GM19328 (cell line): ENCODE measurements at regions not wholly inside any gene's neighbourhood (a gene's known extent, or its start where the extent isn't known, plus 50 kb on each side); places are given as distances from the start of the nearest gene placed in this dataset.
"Not testable (repeated sequence)": the region's sequence is repeated elsewhere in the genome, so short reads cannot be mapped to it uniquely, and the experiment has no call there.

Experiments
- ATAC-seq: cut with Tn5 transposase; IDR thresholded peaks from one replicate; pipeline ENCODE4 v1.9.1; 2021; ENCODE audit warnings: mild to moderate bottlenecking, moderate library complexity; ENCODE audit not compliant: unreplicated experiment

- no peak for ATAC-seq
These were observed 354.6 kb upstream of the AGA start for GRCh38 chr4:177796841-177797240.

GRCh38 chr4:177798161-177798560, 355.9 kb upstream of the AGA start:
- ATAC-seq: no peak

GRCh38 chr4:177802162-177802561, 359.9 kb upstream of the AGA start:
- ATAC-seq: no peak

- ATAC-seq: no peak
These were observed 360.4 kb upstream of the AGA start for GRCh38 chr4:177802661-177803060.

GRCh38 chr4:177803151-177803550, 360.9 kb upstream of the AGA start:
- ATAC-seq: no peak

- ATAC-seq: no peak
These were observed 367.6 kb upstream of the AGA start for GRCh38 chr4:177809791-177810190.

GRCh38 chr4:177810220-177810619, 368.0 kb upstream of the AGA start:
- ATAC-seq: no peak

- not testable (repeated sequence) for ATAC-seq
These were observed 376.2 kb upstream of the AGA start for GRCh38 chr4:177818392-177818791.

GRCh38 chr4:177826973-177827372, 384.7 kb upstream of the AGA start:
- no peak for ATAC-seq

- no peak for ATAC-seq
These were observed 399.0 kb upstream of the AGA start for GRCh38 chr4:177841258-177841657.

- ATAC-seq: no peak
These were observed 411.0 kb upstream of the AGA start for GRCh38 chr4:177853229-177853628.

GRCh38 chr4:177855507-177856197, 413.4 kb upstream of the AGA start:
- ATAC-seq: no peak

- ATAC-seq: no peak
These were observed 417.9 kb upstream of the AGA start for GRCh38 chr4:177860171-177860570.

GRCh38 chr4:177861551-177862094, 419.4 kb upstream of the AGA start:
- ATAC-seq: no peak

- ATAC-seq: no peak
These were observed 420.4 kb upstream of the AGA start for GRCh38 chr4:177862541-177863176.

GRCh38 chr4:177879851-177880250, 437.6 kb upstream of the AGA start:
- no peak for ATAC-seq

- no peak for ATAC-seq
These were observed 452.9 kb upstream of the AGA start for GRCh38 chr4:177895136-177895535.

- no peak for ATAC-seq
These were observed 459.5 kb upstream of the AGA start for GRCh38 chr4:177901786-177902185.

GRCh38 chr4:177902386-177902785, 460.1 kb upstream of the AGA start:
- no peak for ATAC-seq

- no peak for ATAC-seq
These were observed 465.6 kb upstream of the AGA start for GRCh38 chr4:177907736-177908424.

GRCh38 chr4:177921715-177922114, 479.5 kb upstream of the AGA start:
- ATAC-seq: no peak

- no peak for ATAC-seq
These were observed 481.7 kb upstream of the AGA start for GRCh38 chr4:177923888-177924287.
